ENCODE measurements at regions not wholly inside any gene's neighbourhood (a gene's known extent, or its start where the extent isn't known, plus 50 kb on each side); places are given as distances from the start of the nearest gene placed in this dataset.
"Not testable (repeated sequence)": the region's sequence is repeated elsewhere in the genome, so short reads cannot be mapped to it uniquely, and the experiment has no call there.

DNA sequence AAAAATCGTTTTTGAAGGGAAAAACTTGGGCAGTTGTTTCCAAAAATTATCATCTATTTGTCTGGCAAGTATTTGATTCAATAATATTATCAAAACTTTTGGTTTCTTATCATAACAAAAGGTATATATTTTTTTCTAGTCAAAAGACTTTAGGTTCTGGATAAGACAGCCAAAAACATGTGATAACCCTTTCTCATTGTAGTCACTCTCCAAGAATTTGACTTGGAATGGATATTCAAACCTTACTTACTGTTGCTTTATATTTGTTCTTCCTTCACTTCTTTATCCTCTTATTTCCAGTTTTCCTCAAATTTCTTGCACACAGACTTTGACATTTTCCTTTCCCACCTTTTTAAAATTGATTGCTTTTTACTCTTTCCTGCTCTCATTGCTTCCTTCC is 140.9 kb upstream of the FAM3C start:
- Histone ChIP-seq H3K4me2 (ENCODE audit: low read depth, low read length, poor library complexity, severe bottlenecking) (no peak overlapping the region), H3K9me2 (replicated peaks; ENCODE audit: insufficient read depth, low read length) (no peaks in the 10 kb centered on the region), H3K36me3 (ENCODE audit: insufficient read depth, low read length) (no peaks in the 10 kb centered on the region), H3K27me3 (ENCODE audit: low read length) (no peaks in the 10 kb centered on the region), H3K4me1 (ENCODE audit: low read length) (no peaks in the 10 kb centered on the region), H3K27ac (ENCODE audit: low read length) (no peak overlapping the region), H4K20me1 (ENCODE audit: insufficient read depth, low read depth, low read length) (no peaks in the 10 kb centered on the region), H3K79me2 (ENCODE audit: low read length) (no peaks in the 10 kb centered on the region), H3K9ac (ENCODE audit: low read length) (no peak overlapping the region), H3K9me3 (ENCODE audit: low read length) (no peaks in the 10 kb centered on the region), H2AFZ (ENCODE audit: low read length) (no peak overlapping the region), H3K4me3 (ENCODE audit: low read length) (no peak overlapping the region)
- no peak for DNase-seq

DNA sequence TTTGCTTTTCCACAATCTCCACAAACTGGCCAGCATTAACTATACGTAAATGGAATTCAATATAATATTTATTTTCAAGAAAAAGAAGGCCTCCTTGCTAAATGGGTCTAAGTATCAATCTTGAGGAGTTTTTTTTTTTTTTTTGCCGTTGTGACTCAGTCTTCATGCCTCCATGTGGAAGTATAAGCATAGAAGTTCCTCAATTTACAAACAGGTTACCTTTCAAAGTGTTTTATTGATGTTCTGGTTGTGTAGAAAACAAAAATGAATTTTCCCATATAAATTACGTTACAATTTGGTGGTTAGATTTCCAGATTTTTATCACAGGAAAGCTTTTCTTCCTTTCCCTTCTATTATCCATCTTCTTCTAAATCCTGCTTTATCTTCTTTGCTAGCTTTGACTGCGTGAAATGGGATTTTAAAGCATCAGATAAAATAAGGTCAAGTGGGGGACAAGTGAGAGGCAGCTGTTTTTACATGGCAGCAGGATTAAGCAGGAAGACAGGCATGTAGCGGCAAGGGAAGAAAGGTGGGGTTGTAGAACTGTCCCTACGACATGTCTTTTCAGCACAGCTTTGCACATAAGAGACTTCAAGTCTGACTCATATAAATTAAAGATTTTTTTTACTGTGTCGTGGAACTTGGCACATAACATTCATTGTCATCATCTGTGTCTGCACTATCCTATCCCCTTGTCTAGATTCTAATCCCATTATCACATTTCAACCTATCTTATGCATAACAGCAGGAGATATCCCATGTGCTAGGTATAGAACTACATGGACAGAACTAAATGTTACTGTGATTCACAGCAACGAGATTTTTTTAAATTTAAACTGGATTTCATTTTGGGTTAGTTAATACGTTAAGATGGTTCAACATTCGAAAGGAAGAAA is 135.3 kb upstream of the FAM3C start:
- Histone ChIP-seq H3K9ac (ENCODE audit: low read length) (no peak overlapping the region), H3K36me3 (ENCODE audit: insufficient read depth, low read length) (no peaks in the 10 kb centered on the region), H2AFZ (ENCODE audit: low read length) (no peak overlapping the region), H3K4me2 (ENCODE audit: low read depth, low read length, poor library complexity, severe bottlenecking) (no peak overlapping the region), H3K27ac (ENCODE audit: low read length) (no peak overlapping the region), H3K27me3 (ENCODE audit: low read length) (no peaks in the 10 kb centered on the region), H3K9me3 (ENCODE audit: low read length) (no peaks in the 10 kb centered on the region), H4K20me1 (ENCODE audit: insufficient read depth, low read depth, low read length) (no peaks in the 10 kb centered on the region), H3K4me1 (ENCODE audit: low read length) (no peaks in the 10 kb centered on the region), H3K79me2 (ENCODE audit: low read length) (no peaks in the 10 kb centered on the region), H3K4me3 (ENCODE audit: low read length) (no peak overlapping the region), H3K9me2 (replicated peaks; ENCODE audit: insufficient read depth, low read length) (no peaks in the 10 kb centered on the region)
- DNase-seq: no peak

DNA sequence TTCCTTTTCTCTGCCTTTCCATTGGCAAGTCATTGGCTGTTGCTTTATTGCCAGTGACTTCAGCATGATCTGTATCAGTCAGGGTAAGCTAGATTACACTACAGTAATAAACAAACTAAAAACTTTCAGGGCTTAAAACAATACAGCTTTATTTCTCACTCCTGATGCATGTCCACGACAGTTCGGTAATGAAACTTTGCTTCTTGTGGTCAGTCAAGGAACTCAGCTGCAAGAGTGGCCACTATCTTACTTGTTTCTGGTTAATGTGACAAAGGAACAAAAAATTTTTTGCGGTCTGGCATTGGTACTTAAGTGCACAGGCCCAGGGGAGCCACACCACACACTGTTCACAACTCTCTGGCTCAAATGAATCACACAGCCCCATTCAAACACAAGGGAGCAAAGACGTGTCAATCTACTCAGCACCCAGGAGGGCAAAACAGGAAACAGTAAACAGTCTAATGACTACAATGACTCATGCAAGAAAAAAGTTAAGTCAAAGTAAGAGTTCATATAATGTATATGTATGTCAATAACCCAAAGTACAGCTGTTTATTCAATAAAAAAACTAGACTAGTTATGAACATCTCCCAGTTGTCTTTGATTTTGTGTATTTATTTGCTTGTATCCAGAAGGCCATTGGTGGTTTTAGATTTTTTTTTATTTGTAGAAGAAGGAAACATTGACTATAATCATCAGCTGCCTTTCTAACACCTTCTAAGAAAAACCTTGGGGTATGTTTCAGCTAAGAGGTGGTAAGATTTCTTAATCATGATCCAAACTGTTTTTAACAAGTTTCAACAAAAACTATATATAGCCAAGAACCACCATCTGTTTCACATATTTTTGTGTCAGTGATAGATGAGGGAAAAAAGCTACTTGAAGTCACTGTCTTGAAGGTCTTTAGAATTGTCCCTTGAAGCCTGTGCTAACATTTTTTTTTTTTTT is 134.4 kb upstream of the FAM3C start:
- Histone ChIP-seq H2AFZ (ENCODE audit: low read length) (no peak overlapping the region), H3K4me1 (ENCODE audit: low read length) (no peaks in the 10 kb centered on the region), H3K9ac (ENCODE audit: low read length) (no peak overlapping the region), H3K27ac (ENCODE audit: low read length) (no peak overlapping the region), H3K9me2 (replicated peaks; ENCODE audit: insufficient read depth, low read length) (no peaks in the 10 kb centered on the region), H3K79me2 (ENCODE audit: low read length) (no peaks in the 10 kb centered on the region), H3K27me3 (ENCODE audit: low read length) (no peaks in the 10 kb centered on the region), H4K20me1 (ENCODE audit: insufficient read depth, low read depth, low read length) (no peaks in the 10 kb centered on the region), H3K36me3 (ENCODE audit: insufficient read depth, low read length) (no peaks in the 10 kb centered on the region), H3K4me3 (ENCODE audit: low read length) (no peak overlapping the region), H3K4me2 (ENCODE audit: low read depth, low read length, poor library complexity, severe bottlenecking) (no peak overlapping the region), H3K9me3 (ENCODE audit: low read length) (no peaks in the 10 kb centered on the region)
- no peak for DNase-seq

DNA sequence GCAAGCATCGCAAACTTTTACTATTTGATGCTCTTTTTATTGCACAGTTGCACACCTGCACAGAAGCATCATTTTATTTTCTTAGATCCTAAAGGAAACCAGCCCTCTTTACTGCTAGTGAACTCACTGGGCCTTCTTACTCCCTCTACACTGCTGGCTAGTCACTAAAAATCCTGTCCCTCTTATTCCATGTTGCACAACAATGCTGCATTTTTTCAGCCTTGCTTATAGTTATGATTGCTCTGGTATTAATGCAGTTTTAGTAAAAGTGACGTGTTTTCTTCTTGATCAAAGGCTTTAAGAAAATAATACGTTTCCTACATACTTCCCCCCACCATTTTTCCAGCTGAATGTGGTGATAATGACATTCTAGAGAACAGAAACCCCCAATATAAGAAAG is 132.9 kb upstream of the FAM3C start:
- no peak overlapping the region for H3K27ac ChIP-seq (ENCODE audit: low read length)
- no peaks in the 10 kb centered on the region for H3K9me3 ChIP-seq (ENCODE audit: low read length)
- H3K9me2 ChIP-seq (replicated peaks; ENCODE audit: insufficient read depth, low read length): no peaks in the 10 kb centered on the region
- no peaks in the 10 kb centered on the region for H3K36me3 ChIP-seq (ENCODE audit: insufficient read depth, low read length)
- H3K79me2 ChIP-seq (ENCODE audit: low read length): no peaks in the 10 kb centered on the region
- no peak overlapping the region for H3K4me2 ChIP-seq (ENCODE audit: low read depth, low read length, poor library complexity, severe bottlenecking)
- H3K27me3 ChIP-seq (ENCODE audit: low read length): no peaks in the 10 kb centered on the region
- no peak for DNase-seq
- H3K4me3 ChIP-seq (ENCODE audit: low read length): no peak overlapping the region
- no peaks in the 10 kb centered on the region for H3K4me1 ChIP-seq (ENCODE audit: low read length)
- no peak overlapping the region for H3K9ac ChIP-seq (ENCODE audit: low read length)
- no peak overlapping the region for H2AFZ ChIP-seq (ENCODE audit: low read length)
- H4K20me1 ChIP-seq (ENCODE audit: insufficient read depth, low read depth, low read length): no peaks in the 10 kb centered on the region

DNA sequence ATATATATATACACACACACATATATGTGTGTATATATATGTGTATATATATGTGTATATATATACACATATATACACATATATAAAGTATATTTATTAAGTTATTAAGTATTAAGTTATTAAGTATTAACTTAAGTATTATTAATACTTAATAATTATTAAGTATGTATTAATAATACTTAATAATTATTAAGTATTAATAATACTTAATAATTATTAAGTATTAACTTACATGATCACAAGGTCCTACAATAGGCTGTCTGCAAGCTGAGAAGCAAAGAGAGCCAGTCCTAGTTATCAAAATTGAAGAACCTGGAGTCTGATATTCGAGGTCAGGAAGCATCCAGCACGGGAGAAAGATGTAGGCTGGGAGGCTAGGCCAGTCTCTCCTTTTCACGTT is 130.1 kb upstream of the FAM3C start:
- not testable (repeated sequence) for H3K9me3 ChIP-seq (ENCODE audit: low read length); H2AFZ ChIP-seq (ENCODE audit: low read length); H4K20me1 ChIP-seq (ENCODE audit: insufficient read depth, low read depth, low read length); H3K4me1 ChIP-seq (ENCODE audit: low read length); H3K79me2 ChIP-seq (ENCODE audit: low read length); H3K4me3 ChIP-seq (ENCODE audit: low read length); DNase-seq; H3K4me2 ChIP-seq (ENCODE audit: low read depth, low read length, poor library complexity, severe bottlenecking); H3K9me2 ChIP-seq (replicated peaks; ENCODE audit: insufficient read depth, low read length); H3K9ac ChIP-seq (ENCODE audit: low read length); H3K27me3 ChIP-seq (ENCODE audit: low read length); H3K36me3 ChIP-seq (ENCODE audit: insufficient read depth, low read length); H3K27ac ChIP-seq (ENCODE audit: low read length)

DNA sequence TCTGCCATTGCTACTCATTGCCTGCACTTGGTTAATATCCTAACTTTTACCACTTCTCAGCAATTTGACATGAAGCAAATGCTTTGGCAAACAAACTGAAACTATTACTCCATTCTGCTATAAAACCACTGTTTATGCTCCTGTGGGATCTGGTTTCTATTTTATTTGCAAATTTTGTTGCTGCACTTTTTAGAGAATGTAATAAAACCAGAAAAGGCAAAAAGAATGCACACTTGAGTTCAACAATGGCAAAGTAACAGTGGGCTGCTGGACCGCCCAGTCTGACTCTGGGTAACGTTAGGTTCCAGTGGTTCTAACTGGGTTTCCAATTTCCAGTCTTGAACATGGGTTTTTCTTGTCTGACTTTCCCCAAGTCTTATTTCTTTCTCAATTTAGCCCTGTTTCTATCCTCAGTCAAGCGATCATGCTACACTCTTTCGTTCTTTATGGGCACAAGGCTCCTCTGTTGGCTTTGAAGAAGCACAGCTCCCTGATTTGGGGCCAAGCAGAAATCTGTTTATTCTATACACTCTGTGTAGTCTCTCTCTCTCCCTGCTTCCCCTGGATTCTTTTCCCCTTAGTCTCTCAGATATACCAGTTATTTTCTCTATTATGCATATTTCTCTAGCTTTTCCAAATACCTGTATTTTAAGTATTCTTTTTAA is 129.2 kb upstream of the FAM3C start:
- H3K9me2 ChIP-seq (replicated peaks; ENCODE audit: insufficient read depth, low read length): no peaks in the 10 kb centered on the region
- H3K4me2 ChIP-seq (ENCODE audit: low read depth, low read length, poor library complexity, severe bottlenecking): no peak overlapping the region
- H3K79me2 ChIP-seq (ENCODE audit: low read length): no peaks in the 10 kb centered on the region
- no peaks in the 10 kb centered on the region for H3K9me3 ChIP-seq (ENCODE audit: low read length)
- H3K9ac ChIP-seq (ENCODE audit: low read length): no peak overlapping the region
- H3K27ac ChIP-seq (ENCODE audit: low read length): no peak overlapping the region
- no peaks in the 10 kb centered on the region for H3K27me3 ChIP-seq (ENCODE audit: low read length)
- DNase-seq: no peak
- no peaks in the 10 kb centered on the region for H3K4me1 ChIP-seq (ENCODE audit: low read length)
- H2AFZ ChIP-seq (ENCODE audit: low read length): no peak overlapping the region
- H3K4me3 ChIP-seq (ENCODE audit: low read length): no peak overlapping the region
- no peaks in the 10 kb centered on the region for H4K20me1 ChIP-seq (ENCODE audit: insufficient read depth, low read depth, low read length)
- H3K36me3 ChIP-seq (ENCODE audit: insufficient read depth, low read length): no peaks in the 10 kb centered on the region

DNA sequence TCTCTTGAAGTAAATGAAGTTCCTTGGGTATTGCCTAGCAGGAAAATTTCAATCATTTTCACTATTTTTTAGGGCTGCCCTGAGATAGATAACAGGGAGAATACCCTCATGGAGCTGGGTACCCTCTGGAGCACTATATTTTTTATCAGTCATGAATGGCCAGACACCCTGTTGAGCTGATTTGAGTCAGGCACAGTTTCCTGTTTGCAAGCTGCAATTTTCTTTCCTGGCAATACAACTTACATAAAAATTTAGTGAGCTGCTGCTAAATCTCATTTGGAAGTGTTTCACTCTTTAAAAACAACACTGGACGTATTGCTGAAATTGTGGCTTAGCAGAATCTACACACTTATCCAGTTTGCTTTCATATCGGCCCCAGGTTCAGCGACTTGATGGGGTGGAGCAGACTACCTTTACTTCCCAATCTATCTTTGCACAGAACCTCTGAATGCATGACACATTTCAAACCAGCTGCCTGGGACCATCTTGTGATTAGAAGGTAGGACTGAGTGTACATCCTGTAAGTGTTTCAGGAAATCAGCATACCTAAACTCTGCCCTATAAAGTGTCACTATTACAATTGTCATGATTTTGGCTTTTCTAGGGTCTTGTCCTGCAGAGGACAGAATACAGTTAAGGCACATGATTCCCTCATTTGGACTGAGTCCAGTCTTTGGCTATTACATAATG is 125.7 kb upstream of the FAM3C start:
- Histone ChIP-seq H3K9ac (ENCODE audit: low read length) (no peak overlapping the region), H3K4me3 (ENCODE audit: low read length) (no peak overlapping the region), H3K27ac (ENCODE audit: low read length) (no peak overlapping the region), H3K4me2 (ENCODE audit: low read depth, low read length, poor library complexity, severe bottlenecking) (no peak overlapping the region), H4K20me1 (ENCODE audit: insufficient read depth, low read depth, low read length) (no peaks in the 10 kb centered on the region), H3K4me1 (ENCODE audit: low read length) (no peaks in the 10 kb centered on the region), H2AFZ (ENCODE audit: low read length) (no peak overlapping the region), H3K79me2 (ENCODE audit: low read length) (no peaks in the 10 kb centered on the region), H3K9me2 (replicated peaks; ENCODE audit: insufficient read depth, low read length) (no peaks in the 10 kb centered on the region), H3K36me3 (ENCODE audit: insufficient read depth, low read length) (no peaks in the 10 kb centered on the region), H3K9me3 (ENCODE audit: low read length) (no peaks in the 10 kb centered on the region), H3K27me3 (ENCODE audit: low read length) (no peaks in the 10 kb centered on the region)
- DNase-seq: no peak

All from Karpas-422 (cell line).